Heart right ventricle (tissue), 16 donors: ENCODE measurements at regions not wholly inside any gene's neighbourhood (a gene's known extent, or its start where the extent isn't known, plus 50 kb on each side); places are given as distances from the start of the nearest gene placed in this dataset.

Experiments used
- ATAC-seq, 8 donors: fragments of 200-7000 bp; cut with Tn5 transposase; one replicate each; pipeline ENCODE4 v1.9.1; 2020; ENCODE audit warnings: mild to moderate bottlenecking in 8 of 8, moderate library complexity in 8 of 8, moderate number of reproducible peaks in 1 of 8
- DNase-seq, 2 donors: peaks; one replicate each; pipeline ENCODE4 v3.0.0-alpha.2; 2020
- H3K27ac ChIP-seq, 10 donors: fragments of 200-600 bp; sonication (generic) in 2 of 10; one replicate each; pipeline versions ENCODE4 v1.5.0 to v1.8.0; 2020 to 2022; ENCODE audit warnings: mild to moderate bottlenecking in 3 of 10
- H3K27me3 ChIP-seq, 7 donors: fragments of 200-600 bp; one replicate each; pipeline ENCODE4 v1.8.0; 2021 to 2022; ENCODE audit warnings: mild to moderate bottlenecking in 2 of 7
- H3K36me3 ChIP-seq, 9 donors: fragments of 200-600 bp; sonication (generic) in 1 of 9; one replicate each; pipeline versions ENCODE4 v1.5.0 to v1.8.0; 2020 to 2022; ENCODE audit warnings: mild to moderate bottlenecking in 2 of 9
- H3K4me1 ChIP-seq, 9 donors: fragments of 200-600 bp; sonication (generic) in 1 of 9; one replicate each; pipeline versions ENCODE4 v1.5.0 to v1.8.0; 2020 to 2022; ENCODE audit warnings: mild to moderate bottlenecking in 4 of 9
- H3K4me3 ChIP-seq, 10 donors: fragments of 200-600 bp; sonication (generic) in 2 of 10; one replicate each; pipeline versions ENCODE4 v1.5.0 to v1.8.0; 2020 to 2022; ENCODE audit warnings: mild to moderate bottlenecking in 7 of 10, moderate library complexity in 2 of 10
- H3K9me3 ChIP-seq, 11 donors: fragments of 200-600 bp in 10 of 11; sonication (generic) in 2 of 11; one replicate each; pipeline versions ENCODE4 v1.5.0 to v1.8.0; 2013 to 2022; ENCODE audit warnings: mild to moderate bottlenecking in 2 of 11, control low read depth in 1 of 11, moderate library complexity in 1 of 11
- WGBS, 2 donors: extraction: QIAGEN DNeasy Blood & Tissue Kit; methylation state at CpG; one replicate each; pipeline ENCODE4 v1.1.7; 2013; ENCODE audit warnings: inconsistent platforms in 1 of 2; 5-methylcytosine and 5-hydroxymethylcytosine counted together
- intact Hi-C, 10 donors: fragments of 100-400 bp; cut with DNase I; formaldehyde crosslinking; loops; one replicate each; pipeline versions ENCODE4 v1.11.1 to v1.14.2; 2022
- TF ChIP-seq, protein P1 (sequence below), 9 donors: fragments of 200-600 bp; sonication (generic) in 2 of 9; IDR thresholded peaks; one replicate each; pipeline versions ENCODE4 v1.5.0 to v1.8.0; 2021 to 2022; ENCODE audit warnings: antibody characterized with exemption in 9 of 9, mild to moderate bottlenecking in 5 of 9, moderate library complexity in 1 of 9
- donor health status: Arrhythmogenic right ventricular cardiomyopathy.
- donor health status: ischemic (EF 13 %, LVEDD 7.1; RV severe dilation, severe dysfunction).
- donor health status: healthy with polysubstance abuse.
- donor health status: DM: no; HTN: yes; CAD: no.
- donor health status: DM: no; HTN: no; CAD: no.
- donor health status: ischemic (EF 25% LVEDD 6.9; RV normal size, moderate dysfunction).
- donor health status: ischemic (EF 25% LVEDD 5.7; RV mildly dilated, moderate dysfunction).
- donor health status: healthy.
- donor health status: DM: yes; HTN: yes; CAD: no.
- donor health status: Ischemic cardiomyopathy.
- donor health status: ischemic (EF 35%, LVEDD 5.7; RV mildly dilated, moderate dysfunction).
- donor health status: nonischemic (EF 11% LVEDD 7.7; RV severe dilation, severe dysfunction).
- donor health status: DM: yes; HTN: yes; CAD: no.
- donor health status: PGD.
- donor health status: ischemic (EF 29% LVEDD 5.4; RV normal size, mild dysfunction).
- donor health status: nonischemic (EF 23%, LVEDD 6.1; RV moderate dilation, normal function).

GRCh38 chr17:53141731-53142130 is 681.0 kb upstream of the KIF2B start:
- 89 to 93% methylated on average over 3 of the region's 3 CpGs for WGBS, 2 donors
- ATAC-seq: no peak
- TF ChIP-seq, protein P1, sequence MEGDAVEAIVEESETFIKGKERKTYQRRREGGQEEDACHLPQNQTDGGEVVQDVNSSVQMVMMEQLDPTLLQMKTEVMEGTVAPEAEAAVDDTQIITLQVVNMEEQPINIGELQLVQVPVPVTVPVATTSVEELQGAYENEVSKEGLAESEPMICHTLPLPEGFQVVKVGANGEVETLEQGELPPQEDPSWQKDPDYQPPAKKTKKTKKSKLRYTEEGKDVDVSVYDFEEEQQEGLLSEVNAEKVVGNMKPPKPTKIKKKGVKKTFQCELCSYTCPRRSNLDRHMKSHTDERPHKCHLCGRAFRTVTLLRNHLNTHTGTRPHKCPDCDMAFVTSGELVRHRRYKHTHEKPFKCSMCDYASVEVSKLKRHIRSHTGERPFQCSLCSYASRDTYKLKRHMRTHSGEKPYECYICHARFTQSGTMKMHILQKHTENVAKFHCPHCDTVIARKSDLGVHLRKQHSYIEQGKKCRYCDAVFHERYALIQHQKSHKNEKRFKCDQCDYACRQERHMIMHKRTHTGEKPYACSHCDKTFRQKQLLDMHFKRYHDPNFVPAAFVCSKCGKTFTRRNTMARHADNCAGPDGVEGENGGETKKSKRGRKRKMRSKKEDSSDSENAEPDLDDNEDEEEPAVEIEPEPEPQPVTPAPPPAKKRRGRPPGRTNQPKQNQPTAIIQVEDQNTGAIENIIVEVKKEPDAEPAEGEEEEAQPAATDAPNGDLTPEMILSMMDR (IDR thresholded peaks at IDR 0.05): no peak

GRCh38 chr17:53141280-53141679 is 681.4 kb upstream of the KIF2B start:
- WGBS, 2 donors: 63 to 64% methylated on average over 3 of the region's 3 CpGs
- Histone ChIP-seq H3K4me1 (peaks cover 0 to 10% (median 0%) of the 10 kb centered on the region in 9 donors), H3K27ac (no peak overlapping the region), H3K4me3 (no peak overlapping the region), H3K9me3 (no peaks in the 10 kb centered on the region), H3K36me3 (no peaks in the 10 kb centered on the region), H3K27me3 (no peaks in the 10 kb centered on the region)
- intact Hi-C loops: no loop called here
- ATAC-seq (no peak), DNase-seq (no peak)
- TF ChIP-seq, protein P1 (IDR thresholded peaks at IDR 0.05): no peak

More at GRCh38 chr17:53141731-53142130, 681.0 kb upstream of the KIF2B start:
- H3K9me3 ChIP-seq: no peaks in the 10 kb centered on the region
- H3K27me3 ChIP-seq: no peaks in the 10 kb centered on the region
- H3K4me3 ChIP-seq: no peak overlapping the region
- peaks cover 0 to 10% (median 0%) of the 10 kb centered on the region in 9 donors for H3K4me1 ChIP-seq
- no peak overlapping the region for H3K27ac ChIP-seq
- no peaks in the 10 kb centered on the region for H3K36me3 ChIP-seq
- no peak for DNase-seq
- intact Hi-C loops: no loop called here

- ATAC-seq: no peak
These were observed 684.9 kb upstream of the KIF2B start for GRCh38 chr17:53137869-53138268.

DNA sequence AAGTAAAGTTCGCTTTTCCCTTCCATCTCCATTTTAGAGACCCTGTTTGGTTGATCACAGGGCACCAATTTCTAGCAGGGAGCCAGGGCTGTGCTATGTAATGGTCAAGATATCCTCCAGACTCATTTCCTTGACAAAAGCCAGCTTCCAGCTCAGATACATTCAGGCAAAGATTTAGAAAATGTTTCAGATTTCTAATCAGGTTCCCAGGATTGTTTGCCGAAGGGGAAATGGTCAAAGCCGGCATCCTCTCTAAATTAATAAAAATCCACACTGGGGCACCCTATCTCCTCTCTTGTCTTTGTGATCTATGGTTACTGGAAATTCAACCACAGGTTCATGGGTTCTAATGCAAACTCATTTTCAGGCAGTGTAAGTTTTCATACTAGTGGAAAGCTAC is 686.8 kb upstream of the KIF2B start:
- Histone ChIP-seq H3K4me3 (no peak overlapping the region), H3K9me3 (no peaks in the 10 kb centered on the region), H3K36me3 (no peaks in the 10 kb centered on the region), H3K27ac (no peak overlapping the region), H3K4me1 (peaks cover 0 to 10% (median 0%) of the 10 kb centered on the region in 9 donors), H3K27me3 (no peaks in the 10 kb centered on the region)
- intact Hi-C loops: no loop called here
- DNase-seq: no peak
- no peak for ATAC-seq
- 38 to 50% methylated on average over 3 of the region's 3 CpGs for WGBS, 2 donors
- TF ChIP-seq, protein P1 (IDR thresholded peaks at IDR 0.05): no peak

More at GRCh38 chr17:53137869-53138268, 684.9 kb upstream of the KIF2B start:
- H3K36me3 ChIP-seq: no peaks in the 10 kb centered on the region
- no peak overlapping the region for H3K4me3 ChIP-seq
- intact Hi-C loops: no loop called here
- no peaks in the 10 kb centered on the region for H3K27me3 ChIP-seq
- peaks cover 0 to 10% (median 0%) of the 10 kb centered on the region in 9 donors for H3K4me1 ChIP-seq
- H3K9me3 ChIP-seq: no peaks in the 10 kb centered on the region
- no peak overlapping the region for H3K27ac ChIP-seq
- TF ChIP-seq, protein P1 (IDR thresholded peaks at IDR 0.05): no peak
- DNase-seq: no peak
